HEK293T (cell line): ENCODE measurements at regions not wholly inside any gene's neighbourhood (a gene's known extent, or its start where the extent isn't known, plus 50 kb on each side); places are given as distances from the start of the nearest gene placed in this dataset.

Experiments used
- FOXK2 ChIP-seq: fragments of 450-650 bp; IDR thresholded peaks from 2 replicates; pipeline ENCODE4 v1.6.1; 2016; ENCODE audit warnings: mild to moderate bottlenecking
- HDGF ChIP-seq: fragments of 450-650 bp; IDR thresholded peaks from 2 replicates; pipeline ENCODE4 v1.6.1; 2017; ENCODE audit warnings: antibody characterized with exemption, borderline replicate concordance
- LEF1 ChIP-seq: fragments of 450-650 bp; IDR thresholded peaks from 2 replicates; pipeline ENCODE4 v1.6.1; 2017; ENCODE audit warnings: mild to moderate bottlenecking, borderline replicate concordance
- SP1 ChIP-seq: fragments of 450-650 bp; IDR thresholded peaks from 2 replicates; pipeline ENCODE4 v1.6.1; 2017
- TARDBP ChIP-seq: fragments of 450-650 bp; IDR thresholded peaks from 2 replicates; pipeline ENCODE4 v1.6.1; 2016
- ZNF384 ChIP-seq: fragments of 450-650 bp; IDR thresholded peaks from 2 replicates; pipeline ENCODE4 v1.6.1; 2016

- TF ChIP-seq HDGF (no peak), TARDBP (no peak), SP1 (no peak), LEF1 (no peak), FOXK2 (no peak), ZNF384 (no peak)
Measured at GRCh38 chr19:31572976-31573298, 223.7 kb upstream of the TSHZ3 start.
